ACC112 (cell line): ENCODE measurements at regions not wholly inside any gene's neighbourhood (a gene's known extent, or its start where the extent isn't known, plus 50 kb on each side); places are given as distances from the start of the nearest gene placed in this dataset.

Experiments used
- H2AFZ ChIP-seq: fragments of 200-600 bp; sonication (generic); one replicate; pipeline ENCODE4 v1.6.0; 2017; ENCODE audit warnings: antibody characterized with exemption, low read length; ENCODE audit not compliant: unreplicated experiment
- H3K27ac ChIP-seq: fragments of 200-600 bp; sonication (generic); 2 replicates; pipeline ENCODE4 v1.5.1; 2014; ENCODE audit warnings: low read depth, mild to moderate bottlenecking, antibody characterized with exemption, low read length, moderate library complexity
- H3K27me3 ChIP-seq: fragments of 200-600 bp; sonication (generic); 2 replicates; pipeline ENCODE4 v1.6.1; 2014; ENCODE audit warnings: mild to moderate bottlenecking, antibody characterized with exemption, low read length, moderate library complexity, mixed read lengths; ENCODE audit not compliant: insufficient read depth
- H3K36me3 ChIP-seq: fragments of 200-600 bp; sonication (generic); 2 replicates; pipeline ENCODE4 v1.6.1; 2016; ENCODE audit warnings: mild to moderate bottlenecking, antibody characterized with exemption, low read length, moderate library complexity, mixed read lengths; ENCODE audit not compliant: insufficient read depth
- H3K4me1 ChIP-seq: fragments of 200-600 bp; sonication (generic); one replicate; pipeline ENCODE4 v1.6.1; 2016; ENCODE audit warnings: low read length, mixed read lengths; ENCODE audit not compliant: insufficient read depth, unreplicated experiment, control insufficient read depth
- H3K4me3 ChIP-seq: fragments of 200-600 bp; sonication (generic); 2 replicates; pipeline ENCODE4 v1.5.1; 2014; ENCODE audit warnings: mild to moderate bottlenecking, low read depth, low read length
- H3K79me2 ChIP-seq: fragments of 200-600 bp; sonication (generic); one replicate; pipeline ENCODE4 v1.6.0; 2016; ENCODE audit warnings: low read length; ENCODE audit not compliant: control insufficient read depth, unreplicated experiment, insufficient read depth

DNA sequence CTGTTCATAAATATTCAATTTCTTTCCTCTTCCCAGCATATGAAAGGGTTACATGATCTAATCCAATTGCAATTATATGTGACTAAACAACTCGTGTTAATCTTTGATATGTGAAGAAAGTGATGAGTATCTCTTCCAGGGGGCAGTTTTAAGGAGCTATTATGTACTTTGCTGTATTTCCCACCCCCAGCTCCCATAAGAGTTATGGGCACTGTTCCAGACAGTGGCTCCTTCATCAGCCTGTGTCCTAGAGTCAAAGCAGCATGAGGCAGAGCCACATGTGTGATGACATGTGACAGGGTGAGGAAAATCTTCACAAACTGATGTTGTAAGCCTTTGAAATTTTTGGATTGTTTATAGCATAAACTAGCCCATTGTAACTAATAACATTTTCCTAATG is 315.4 kb downstream of the DIPK2A start:
- Histone ChIP-seq H3K4me3 (no peak overlapping the region), H3K27ac (no peak overlapping the region), H2AFZ (no peak overlapping the region), H3K79me2 (no peaks in the 10 kb centered on the region), H3K27me3 (no peaks in the 10 kb centered on the region), H3K4me1 (no peaks in the 10 kb centered on the region), H3K36me3 (no peaks in the 10 kb centered on the region)

DNA sequence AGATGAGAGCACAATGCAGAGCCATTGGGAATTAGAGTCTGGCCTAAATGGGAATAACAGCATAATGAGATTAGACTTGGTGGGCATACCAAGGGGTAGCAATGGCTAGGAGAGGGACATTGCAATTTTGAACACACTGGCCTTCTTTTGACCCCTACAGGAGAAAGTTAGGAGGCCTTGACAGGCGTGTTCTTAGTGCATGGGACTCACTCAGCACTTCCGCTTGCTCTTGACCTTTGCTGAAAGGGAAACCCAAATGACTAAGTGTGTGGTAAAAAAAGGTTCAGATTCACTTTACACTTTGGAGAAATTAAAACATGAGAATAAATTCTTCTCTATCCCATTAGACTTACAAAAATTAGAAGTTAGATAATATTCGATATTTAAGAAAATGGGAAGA is 317.4 kb downstream of the DIPK2A start:
- H3K27me3 ChIP-seq, result no peaks in the 10 kb centered on the region
- H3K4me3 ChIP-seq, result no peak overlapping the region
- H3K79me2 ChIP-seq, result no peaks in the 10 kb centered on the region
- H3K36me3 ChIP-seq, result no peaks in the 10 kb centered on the region
- no peaks in the 10 kb centered on the region for H3K4me1 ChIP-seq
- no peak overlapping the region for H2AFZ ChIP-seq
- no peak overlapping the region for H3K27ac ChIP-seq

DNA sequence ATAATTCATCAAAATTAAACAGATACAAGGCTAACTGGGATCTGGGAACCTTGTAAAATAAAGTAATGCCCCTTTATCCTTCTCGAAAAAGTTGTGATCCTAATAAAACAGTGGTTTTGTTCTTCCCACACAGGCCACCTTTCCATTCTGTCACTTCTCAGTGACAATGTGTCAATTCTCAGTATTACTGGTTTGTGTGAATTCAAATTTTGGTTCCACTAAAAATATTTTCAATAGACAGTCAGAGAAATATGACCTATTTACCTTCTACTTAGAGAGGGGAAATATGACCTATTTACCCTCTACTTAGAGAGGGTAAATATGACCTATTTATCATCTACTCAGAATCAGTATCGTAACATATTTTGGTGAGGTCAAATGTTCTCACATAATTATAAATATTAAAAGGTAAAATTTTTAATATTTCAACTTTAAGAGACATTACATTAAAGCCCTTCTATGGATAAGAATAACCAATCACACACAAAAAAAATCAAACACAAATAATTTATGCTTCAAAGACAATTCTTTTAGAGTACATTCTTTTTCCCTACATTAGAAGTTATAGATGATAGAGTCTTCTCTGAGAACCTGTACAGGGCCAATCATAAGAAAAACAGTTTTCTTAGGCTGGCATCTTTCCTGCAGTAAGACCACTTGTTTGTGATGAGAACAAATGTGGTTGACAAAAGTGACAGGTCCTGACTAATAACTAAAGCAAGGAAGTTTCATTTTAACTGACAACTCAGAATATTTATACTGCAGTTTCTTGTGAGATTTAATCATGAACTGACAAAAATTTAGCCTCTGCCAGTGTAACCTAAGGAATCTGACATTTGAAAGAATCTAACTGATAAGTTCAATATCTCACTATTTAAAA is 323.3 kb downstream of the DIPK2A start:
- H3K4me1 ChIP-seq, result no peaks in the 10 kb centered on the region
- H3K36me3 ChIP-seq, result no peaks in the 10 kb centered on the region
- no peaks in the 10 kb centered on the region for H3K27me3 ChIP-seq
- H2AFZ ChIP-seq, result peak overlapping the region; percentile 63
- H3K27ac ChIP-seq, result no peak overlapping the region
- H3K4me3 ChIP-seq, result no peak overlapping the region
- no peaks in the 10 kb centered on the region for H3K79me2 ChIP-seq

- no peak overlapping the region for H3K4me3 ChIP-seq
- H3K79me2 ChIP-seq, result no peaks in the 10 kb centered on the region
- H3K36me3 ChIP-seq, result no peaks in the 10 kb centered on the region
- no peaks in the 10 kb centered on the region for H3K27me3 ChIP-seq
- no peak overlapping the region for H3K27ac ChIP-seq
- no peaks in the 10 kb centered on the region for H3K4me1 ChIP-seq
- H2AFZ ChIP-seq, result peak overlapping the region; percentile 63
These were observed 324.0 kb downstream of the DIPK2A start for GRCh38 chr3:144295613-144296012.

DNA sequence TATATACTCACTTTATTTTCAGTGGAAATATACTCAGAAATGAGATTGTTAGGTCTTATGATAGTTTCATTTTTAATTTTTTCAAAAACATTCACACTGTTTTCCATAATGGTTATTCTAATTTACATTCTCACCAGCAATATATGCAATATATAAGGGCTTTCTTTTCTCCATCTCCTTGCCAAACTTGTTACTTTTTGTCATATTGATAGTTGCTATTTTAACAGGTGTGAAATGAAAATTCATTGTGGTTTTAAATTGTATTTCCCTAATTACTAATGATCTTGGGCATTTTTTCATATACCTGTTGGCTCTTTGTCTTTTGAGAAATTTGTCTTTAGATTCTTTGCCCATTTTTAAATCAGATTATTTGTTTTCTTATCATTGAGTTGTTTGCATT is 325.2 kb downstream of the DIPK2A start:
- H2AFZ ChIP-seq, result no peak overlapping the region
- H3K27ac ChIP-seq, result no peak overlapping the region
- H3K79me2 ChIP-seq, result no peaks in the 10 kb centered on the region
- H3K4me3 ChIP-seq, result no peak overlapping the region
- H3K27me3 ChIP-seq, result no peaks in the 10 kb centered on the region
- H3K36me3 ChIP-seq, result no peaks in the 10 kb centered on the region
- no peaks in the 10 kb centered on the region for H3K4me1 ChIP-seq

- Histone ChIP-seq H3K27ac (no peak overlapping the region), H3K79me2 (no peaks in the 10 kb centered on the region), H3K27me3 (no peaks in the 10 kb centered on the region), H3K36me3 (no peaks in the 10 kb centered on the region), H3K4me3 (no peak overlapping the region), H3K4me1 (no peaks in the 10 kb centered on the region), H2AFZ (no peak overlapping the region)
These were observed 330.2 kb downstream of the DIPK2A start for GRCh38 chr3:144301863-144302262.

DNA sequence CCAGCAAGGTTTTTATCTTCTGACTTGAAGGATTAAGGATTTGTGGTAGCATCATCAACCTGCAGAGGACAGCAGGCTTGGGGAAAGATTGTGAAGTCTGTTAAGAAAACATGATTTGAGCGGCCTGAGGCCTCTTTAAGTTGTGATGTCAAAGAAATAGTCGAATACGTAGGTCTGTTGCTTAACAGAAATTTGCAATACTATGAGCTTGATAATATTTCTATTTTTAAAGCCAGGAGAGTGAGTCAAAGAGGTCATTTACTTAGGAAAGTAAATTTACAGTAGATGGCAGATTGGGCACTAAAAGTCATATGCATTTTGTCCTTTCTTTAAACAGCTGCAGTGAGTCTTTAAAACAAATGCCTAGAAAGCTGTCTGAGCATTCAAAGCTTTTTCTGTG is 336.3 kb downstream of the DIPK2A start:
- H3K36me3 ChIP-seq, result no peaks in the 10 kb centered on the region
- no peak overlapping the region for H3K27ac ChIP-seq
- H2AFZ ChIP-seq, result no peak overlapping the region
- H3K4me3 ChIP-seq, result no peak overlapping the region
- H3K4me1 ChIP-seq, result no peaks in the 10 kb centered on the region
- no peaks in the 10 kb centered on the region for H3K79me2 ChIP-seq
- no peaks in the 10 kb centered on the region for H3K27me3 ChIP-seq

GRCh38 chr3:144308396-144308795 is 336.8 kb downstream of the DIPK2A start:
- no peaks in the 10 kb centered on the region for H3K4me1 ChIP-seq
- no peaks in the 10 kb centered on the region for H3K27me3 ChIP-seq
- no peak overlapping the region for H2AFZ ChIP-seq
- no peak overlapping the region for H3K27ac ChIP-seq
- H3K79me2 ChIP-seq, result no peaks in the 10 kb centered on the region
- no peaks in the 10 kb centered on the region for H3K36me3 ChIP-seq
- H3K4me3 ChIP-seq, result no peak overlapping the region

- Histone ChIP-seq H3K27ac (no peak overlapping the region), H3K4me3 (no peak overlapping the region), H3K4me1 (no peaks in the 10 kb centered on the region)
These were observed 341.1 kb downstream of the DIPK2A start for GRCh38 chr3:144312702-144313101.

DNA sequence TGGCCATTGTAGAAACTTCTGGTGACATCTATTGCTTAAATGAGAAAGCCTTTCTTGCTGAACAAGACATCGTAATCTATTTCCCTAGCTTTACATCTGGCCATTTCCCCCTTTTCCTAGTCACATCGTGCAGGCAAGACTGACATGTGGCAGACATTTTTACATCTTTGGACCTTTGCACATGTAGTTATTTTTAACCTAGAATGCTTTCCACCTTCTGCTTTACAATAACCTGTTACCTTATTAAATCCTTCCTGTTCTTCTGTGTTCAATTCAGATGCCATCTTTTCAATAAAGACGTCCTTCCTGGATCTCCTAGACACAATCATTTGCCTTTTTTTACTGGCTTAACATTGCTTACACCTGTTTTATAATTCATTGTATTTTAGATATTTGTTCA is 343.3 kb downstream of the DIPK2A start:
- H3K79me2 ChIP-seq, result no peaks in the 10 kb centered on the region
- no peaks in the 10 kb centered on the region for H3K4me1 ChIP-seq
- H3K4me3 ChIP-seq, result no peak overlapping the region
- no peaks in the 10 kb centered on the region for H3K36me3 ChIP-seq
- no peak overlapping the region for H2AFZ ChIP-seq
- H3K27ac ChIP-seq, result no peak overlapping the region
- no peaks in the 10 kb centered on the region for H3K27me3 ChIP-seq

More at GRCh38 chr3:144312702-144313101, 341.1 kb downstream of the DIPK2A start:
- Histone ChIP-seq H3K27me3 (no peaks in the 10 kb centered on the region), H3K36me3 (no peaks in the 10 kb centered on the region), H2AFZ (no peak overlapping the region), H3K79me2 (no peaks in the 10 kb centered on the region)

DNA sequence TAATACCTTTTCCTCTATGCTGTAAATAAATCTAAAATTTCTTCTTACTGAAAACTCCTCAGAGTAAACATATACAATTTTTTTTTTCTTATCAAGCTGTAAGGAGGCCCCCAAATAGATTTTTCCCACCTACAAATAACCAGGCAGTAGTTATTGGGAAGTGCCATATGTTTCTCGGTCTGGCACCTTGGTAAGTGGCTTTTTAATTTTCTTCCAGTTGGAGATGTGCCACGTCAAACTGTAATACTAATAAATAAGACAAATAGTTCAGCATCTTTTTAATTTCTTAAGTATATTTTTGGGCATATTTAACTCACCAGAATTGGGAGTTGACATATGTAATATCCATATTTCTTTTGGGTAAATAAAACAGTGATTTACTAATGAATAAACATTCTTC is 346.3 kb downstream of the DIPK2A start:
- no peak overlapping the region for H3K27ac ChIP-seq
- H3K79me2 ChIP-seq, result no peaks in the 10 kb centered on the region
- H2AFZ ChIP-seq, result no peak overlapping the region
- H3K27me3 ChIP-seq, result no peaks in the 10 kb centered on the region
- no peaks in the 10 kb centered on the region for H3K4me1 ChIP-seq
- H3K4me3 ChIP-seq, result no peak overlapping the region
- no peaks in the 10 kb centered on the region for H3K36me3 ChIP-seq
